ENCODE measurements at regions not wholly inside any gene's neighbourhood (a gene's known extent, or its start where the extent isn't known, plus 50 kb on each side); places are given as distances from the start of the nearest gene placed in this dataset.

- ChIA-PET CTCF (no interaction called here), POLR2A (interaction anchor here (0.6 kb wide), 1 partner anchor 509 kb away, joined by 3 read pairs; no protein-coding TSS in a partner anchor)
- DNase-seq (ENCODE audit: extremely low spot score) = no peak
- TF ChIP-seq BHLHE40 (IDR thresholded peaks at IDR 0.05; ENCODE audit: borderline replicate concordance) = no peak
- TF ChIP-seq ZNF384 (IDR thresholded peaks at IDR 0.05) = no peak
- no peak for TF ChIP-seq FOXA1 (IDR thresholded peaks at IDR 0.05)
- TF ChIP-seq CTBP1 (IDR thresholded peaks at IDR 0.05; ENCODE audit: borderline replicate concordance) = no peak
- TF ChIP-seq LEF1 (IDR thresholded peaks at IDR 0.05; ENCODE audit: borderline replicate concordance) = no peak
- TF ChIP-seq SP1 (IDR thresholded peaks at IDR 0.05) = no peak
Measured at GRCh38 chr13:79805317-79805716, 324.4 kb downstream of the NDFIP2 start.

DNA sequence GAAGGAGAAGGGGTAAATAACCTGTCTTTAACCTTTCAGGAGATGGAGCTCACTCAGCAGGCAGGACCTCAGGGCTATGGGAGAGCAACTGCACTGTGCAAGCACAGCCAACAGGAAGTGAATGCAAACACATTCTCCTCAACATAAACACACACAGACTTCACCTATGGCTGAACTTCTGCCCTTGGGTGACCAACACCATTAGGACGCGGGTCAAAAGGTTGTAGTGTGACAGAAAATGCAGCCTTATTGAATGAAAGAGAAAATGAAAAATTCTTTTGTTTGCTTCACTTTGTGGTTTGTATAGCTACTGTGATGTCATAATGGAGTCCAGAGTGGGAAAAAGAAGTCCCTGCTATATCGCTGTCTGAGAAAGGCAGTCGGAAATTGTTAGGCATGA lies 323.0 kb downstream of the NDFIP2 start:
- CTCF ChIA-PET = no interaction called here
- DNase-seq (ENCODE audit: extremely low spot score) = no peak
- TF ChIP-seq TARDBP (IDR thresholded peaks at IDR 0.05) (no peak), FOXK2 (IDR thresholded peaks at IDR 0.05) (no peak), ZNF384 (IDR thresholded peaks at IDR 0.05) (no peak), PKNOX1 (IDR thresholded peaks at IDR 0.05) (no peak), HDGF (IDR thresholded peaks at IDR 0.05; ENCODE audit: borderline replicate concordance) (no peak), SUZ12 (IDR thresholded peaks at IDR 0.05) (no peak), ELF4 (IDR thresholded peaks at IDR 0.05) (no peak), FOXM1 (IDR thresholded peaks at IDR 0.05; ENCODE audit: borderline replicate concordance) (no peak), ARNT (IDR thresholded peaks at IDR 0.05) (no peak), SP1 (IDR thresholded peaks at IDR 0.05) (no peak), FOXA1 (IDR thresholded peaks at IDR 0.05) (no peak), L3MBTL2 (conservative IDR thresholded peaks at IDR 0.05) (no peak), BHLHE40 (IDR thresholded peaks at IDR 0.05; ENCODE audit: borderline replicate concordance) (no peak), LEF1 (IDR thresholded peaks at IDR 0.05; ENCODE audit: borderline replicate concordance) (no peak), NFRKB (IDR thresholded peaks at IDR 0.05) (no peak), CTBP1 (IDR thresholded peaks at IDR 0.05; ENCODE audit: borderline replicate concordance) (no peak)
- POLR2A ChIA-PET = no interaction called here

DNA sequence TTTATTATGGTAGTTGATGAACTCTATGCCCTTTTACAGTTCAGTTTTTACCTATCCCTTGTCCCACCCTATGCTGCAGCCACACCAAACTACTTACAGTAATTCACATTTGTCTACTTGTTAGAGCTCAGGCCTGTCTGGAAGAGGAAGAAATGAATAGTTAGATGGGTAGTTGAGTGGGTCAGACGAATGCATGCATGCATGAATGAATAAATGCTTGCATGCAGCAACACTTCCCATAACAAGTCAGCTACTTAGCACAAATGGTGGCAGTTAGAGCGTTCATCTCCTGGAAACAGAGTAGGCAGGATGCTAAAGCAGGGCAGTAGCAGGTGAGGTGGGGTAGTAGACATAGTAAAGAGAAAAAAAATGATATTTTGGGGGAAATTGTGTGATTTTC lies 322.3 kb downstream of the NDFIP2 start:
- DNase-seq (ENCODE audit: extremely low spot score) = no peak
- TF ChIP-seq HDGF (IDR thresholded peaks at IDR 0.05; ENCODE audit: borderline replicate concordance) (no peak), BHLHE40 (IDR thresholded peaks at IDR 0.05; ENCODE audit: borderline replicate concordance) (no peak), TARDBP (IDR thresholded peaks at IDR 0.05) (no peak), ARNT (IDR thresholded peaks at IDR 0.05) (no peak), CTBP1 (IDR thresholded peaks at IDR 0.05; ENCODE audit: borderline replicate concordance) (no peak), ELF4 (IDR thresholded peaks at IDR 0.05) (no peak), FOXA1 (IDR thresholded peaks at IDR 0.05) (no peak), LEF1 (IDR thresholded peaks at IDR 0.05; ENCODE audit: borderline replicate concordance) (no peak), L3MBTL2 (conservative IDR thresholded peaks at IDR 0.05) (no peak), SP1 (IDR thresholded peaks at IDR 0.05) (no peak), FOXK2 (IDR thresholded peaks at IDR 0.05) (no peak), SUZ12 (IDR thresholded peaks at IDR 0.05) (no peak), ZNF384 (IDR thresholded peaks at IDR 0.05) (no peak), FOXM1 (IDR thresholded peaks at IDR 0.05; ENCODE audit: borderline replicate concordance) (no peak), PKNOX1 (IDR thresholded peaks at IDR 0.05) (no peak), NFRKB (IDR thresholded peaks at IDR 0.05) (no peak)
- ChIA-PET POLR2A (interaction anchor here (0.7 kb wide), 1 partner anchor 120 kb away, joined by 3 read pairs; no protein-coding TSS in a partner anchor), CTCF (no interaction called here)

GRCh38 chr13:79802389-79803085 lies 321.6 kb downstream of the NDFIP2 start:
- no peak for DNase-seq (ENCODE audit: extremely low spot score)
- ChIA-PET POLR2A (interaction anchor here (0.7 kb wide), 1 partner anchor 119 kb away, joined by 3 read pairs; no protein-coding TSS in a partner anchor), CTCF (no interaction called here)
- TF ChIP-seq LEF1 (IDR thresholded peaks at IDR 0.05; ENCODE audit: borderline replicate concordance) (no peak), FOXA1 (IDR thresholded peaks at IDR 0.05) (no peak), ARNT (IDR thresholded peaks at IDR 0.05) (no peak), HDGF (IDR thresholded peaks at IDR 0.05; ENCODE audit: borderline replicate concordance) (no peak), FOXK2 (IDR thresholded peaks at IDR 0.05) (no peak), PKNOX1 (IDR thresholded peaks at IDR 0.05) (no peak), L3MBTL2 (conservative IDR thresholded peaks at IDR 0.05) (no peak), TARDBP (IDR thresholded peaks at IDR 0.05) (no peak), ZNF384 (IDR thresholded peaks at IDR 0.05) (no peak), SP1 (IDR thresholded peaks at IDR 0.05) (no peak), CTBP1 (IDR thresholded peaks at IDR 0.05; ENCODE audit: borderline replicate concordance) (no peak), SUZ12 (IDR thresholded peaks at IDR 0.05) (no peak)

GRCh38 chr13:79799059-79799867 lies 318.3 kb downstream of the NDFIP2 start:
- no peak for DNase-seq (ENCODE audit: extremely low spot score)
- ChIA-PET POLR2A (no interaction called here), CTCF (interaction anchor here (0.6 to 1.0 kb wide), 3 partner anchors 9 to 1213 kb away, joined by 3 read pairs; no protein-coding TSS in a partner anchor)
- TF ChIP-seq SUZ12 (IDR thresholded peaks at IDR 0.05) = no peak
- TF ChIP-seq FOXA1 (IDR thresholded peaks at IDR 0.05) = no peak
- TF ChIP-seq PKNOX1 (IDR thresholded peaks at IDR 0.05) = no peak
- TF ChIP-seq FOXM1 (IDR thresholded peaks at IDR 0.05; ENCODE audit: borderline replicate concordance) = no peak
- no peak for TF ChIP-seq NFRKB (IDR thresholded peaks at IDR 0.05)
- TF ChIP-seq L3MBTL2 (conservative IDR thresholded peaks at IDR 0.05) = no peak
- no peak for TF ChIP-seq ELF4 (IDR thresholded peaks at IDR 0.05)
- no peak for TF ChIP-seq TARDBP (IDR thresholded peaks at IDR 0.05)
- TF ChIP-seq CTBP1 (IDR thresholded peaks at IDR 0.05; ENCODE audit: borderline replicate concordance) = no peak
- no peak for TF ChIP-seq LEF1 (IDR thresholded peaks at IDR 0.05; ENCODE audit: borderline replicate concordance)
- no peak for TF ChIP-seq BHLHE40 (IDR thresholded peaks at IDR 0.05; ENCODE audit: borderline replicate concordance)
- no peak for TF ChIP-seq HDGF (IDR thresholded peaks at IDR 0.05; ENCODE audit: borderline replicate concordance)
- no peak for TF ChIP-seq SP1 (IDR thresholded peaks at IDR 0.05)
- no peak for TF ChIP-seq ZNF384 (IDR thresholded peaks at IDR 0.05)
- no peak for TF ChIP-seq FOXK2 (IDR thresholded peaks at IDR 0.05)
